ENCODE measurements at regions not wholly inside any gene's neighbourhood (a gene's known extent, or its start where the extent isn't known, plus 50 kb on each side); places are given as distances from the start of the nearest gene placed in this dataset.

DNA sequence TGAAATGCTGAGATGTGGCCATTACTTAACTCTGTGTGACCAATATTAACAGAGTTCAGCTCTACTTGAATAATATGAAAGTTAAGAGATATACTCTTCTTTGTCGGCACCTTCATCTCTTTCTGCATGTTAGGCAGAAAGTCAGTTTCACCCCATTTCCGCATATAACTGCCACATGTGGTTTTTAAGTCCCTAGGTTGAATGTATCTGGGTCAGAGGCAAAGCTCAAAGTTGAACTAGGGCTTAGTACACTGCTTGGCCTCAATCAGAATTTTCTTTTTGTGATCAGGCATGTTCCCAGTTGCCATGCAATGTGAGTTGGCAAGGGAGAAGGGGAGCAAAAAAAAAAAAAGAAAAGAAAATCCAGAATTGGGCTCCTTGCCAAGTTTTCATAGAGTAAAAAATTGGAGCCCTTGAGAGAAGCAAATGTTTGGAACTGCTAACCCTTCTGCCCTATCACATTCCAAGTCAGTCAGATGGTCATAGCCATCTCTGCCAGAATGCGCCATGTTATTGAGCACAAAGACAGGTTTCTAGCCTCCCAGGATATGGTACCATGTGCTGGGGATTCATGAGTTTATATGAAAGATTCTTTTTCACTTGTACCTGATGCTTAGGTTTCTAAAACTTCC lies 251.2 kb upstream of the RORB start:
- TF ChIP-seq EZH2 (IDR thresholded peaks at IDR 0.05; ENCODE audit: borderline replicate concordance, low read depth, low read length, severe bottlenecking) (no peak), CTCF (IDR thresholded peaks at IDR 0.05; ENCODE audit: borderline replicate concordance, extremely low read depth, low read length, poor library complexity, severe bottlenecking) (no peak)
